Mesenchymal stem cell (in vitro differentiated cells and primary cell): ENCODE measurements at regions not wholly inside any gene's neighbourhood (a gene's known extent, or its start where the extent isn't known, plus 50 kb on each side); places are given as distances from the start of the nearest gene placed in this dataset.
A peak's percentile ranks its signal among the peaks of the same experiment; 100 is the strongest.

Experiments used
- DNase-seq: peaks from one replicate; pipeline ENCODE4 v3.0.0-alpha.2; 2013
- H2AFZ ChIP-seq: one replicate; pipeline ENCODE4 v1.6.1; 2013; ENCODE audit warnings: low read depth, mild to moderate bottlenecking, control low read depth, inconsistent platforms, low read length, moderate library complexity
- H2AK5ac ChIP-seq: 2 replicates; pipeline ENCODE4 v1.6.1; 2013; ENCODE audit warnings: low read length, moderate library complexity, mild to moderate bottlenecking, inconsistent platforms; ENCODE audit not compliant: severe bottlenecking
- H2BK120ac ChIP-seq: one replicate; pipeline ENCODE4 v1.6.1; 2013; ENCODE audit warnings: low read depth, mild to moderate bottlenecking, inconsistent platforms, low read length, moderate library complexity
- H2BK12ac ChIP-seq, 2 experiments: one replicate each; pipeline ENCODE4 v1.6.1; 2013; ENCODE audit warnings: inconsistent platforms in 2 of 2, low read length in 2 of 2, mild to moderate bottlenecking in 2 of 2, moderate library complexity in 2 of 2, control low read depth in 1 of 2
- H2BK15ac ChIP-seq: one replicate; pipeline ENCODE4 v1.6.1; 2013; ENCODE audit warnings: mild to moderate bottlenecking, low read depth, inconsistent platforms; ENCODE audit not compliant: poor library complexity, severe bottlenecking
- H2BK5ac ChIP-seq: 2 replicates; pipeline ENCODE4 v1.6.1; 2013; ENCODE audit warnings: low read depth, mild to moderate bottlenecking, low read length, control low read depth, inconsistent platforms; ENCODE audit not compliant: poor library complexity, severe bottlenecking
- H3K14ac ChIP-seq, 2 experiments: one replicate each; pipeline ENCODE4 v1.6.1; 2013; ENCODE audit warnings: inconsistent platforms in 2 of 2, low read length in 2 of 2, control low read depth in 1 of 2, mild to moderate bottlenecking in 1 of 2, moderate library complexity in 1 of 2
- H3K18ac ChIP-seq, 2 experiments: one replicate each; pipeline ENCODE4 v1.6.1; 2013; ENCODE audit warnings: inconsistent platforms in 2 of 2, low read length in 2 of 2, control low read depth in 1 of 2, low read depth in 1 of 2, mild to moderate bottlenecking in 1 of 2
- H3K23ac ChIP-seq, 2 experiments: one replicate each; pipeline ENCODE4 v1.6.1; 2013; ENCODE audit warnings: inconsistent platforms in 2 of 2, low read length in 2 of 2, mild to moderate bottlenecking in 2 of 2, moderate library complexity in 2 of 2, control low read depth in 1 of 2
- H3K27ac ChIP-seq: 2 replicates; pipeline ENCODE4 v1.5.1; 2013; ENCODE audit warnings: mild to moderate bottlenecking, moderate library complexity, low read length, control low read depth, inconsistent platforms; ENCODE audit not compliant: poor library complexity, severe bottlenecking
- H3K27me3 ChIP-seq, 2 experiments: 2 replicates each; pipeline versions ENCODE4 v1.6.1 to v1.7.0; 2013; ENCODE audit warnings: low read length in 2 of 2, mild to moderate bottlenecking in 2 of 2, moderate library complexity in 2 of 2, control low read depth in 1 of 2, inconsistent platforms in 1 of 2; ENCODE audit not compliant: control insufficient read depth in 1 of 2, insufficient read depth in 1 of 2
- H3K36me3 ChIP-seq, 2 experiments: 2 replicates each; pipeline versions ENCODE4 v1.6.1 to v1.7.0; 2013; ENCODE audit warnings: low read length in 2 of 2, control low read depth in 1 of 2, inconsistent platforms in 1 of 2, low read depth in 1 of 2, mild to moderate bottlenecking in 1 of 2; ENCODE audit not compliant: insufficient read depth in 2 of 2, control insufficient read depth in 1 of 2
- H3K4ac ChIP-seq, 2 experiments: one replicate each; pipeline ENCODE4 v1.6.1; 2013; ENCODE audit warnings: inconsistent platforms in 2 of 2, low read length in 2 of 2, mild to moderate bottlenecking in 2 of 2, moderate library complexity in 2 of 2, control low read depth in 1 of 2, low read depth in 1 of 2
- H3K4me1 ChIP-seq: 2 replicates; pipeline ENCODE4 v1.6.1; 2013; ENCODE audit warnings: low read depth, low read length, control low read depth; ENCODE audit not compliant: control insufficient read depth, insufficient read depth
- H3K4me2 ChIP-seq: 2 replicates; pipeline ENCODE4 v1.6.1; 2013; ENCODE audit warnings: low read length, mild to moderate bottlenecking, inconsistent platforms; ENCODE audit not compliant: poor library complexity, severe bottlenecking
- H3K4me3 ChIP-seq, 2 experiments: 2 replicates each; pipeline versions ENCODE4 v1.5.1 to v1.7.0; 2013; ENCODE audit warnings: low read length in 2 of 2, mild to moderate bottlenecking in 2 of 2, control low read depth in 1 of 2, low read depth in 1 of 2; ENCODE audit not compliant: insufficient read depth in 1 of 2
- H3K79me1 ChIP-seq: replicated peaks from 2 replicates; pipeline ENCODE4 v1.6.1; 2013; ENCODE audit warnings: mild to moderate bottlenecking, control low read depth, low read length, inconsistent platforms; ENCODE audit not compliant: poor library complexity, severe bottlenecking
- H3K9ac ChIP-seq: 2 replicates; pipeline ENCODE4 v1.7.0; 2013; ENCODE audit warnings: mild to moderate bottlenecking, low read length, moderate library complexity
- H3K9me3 ChIP-seq: 2 replicates; pipeline ENCODE4 v1.7.0; 2013; ENCODE audit warnings: mild to moderate bottlenecking, low read length; ENCODE audit not compliant: control insufficient read depth
- H4K8ac ChIP-seq: one replicate; pipeline ENCODE4 v1.6.1; 2013; ENCODE audit warnings: inconsistent platforms, mild to moderate bottlenecking, low read length, moderate library complexity
- H4K91ac ChIP-seq: one replicate; pipeline ENCODE4 v1.6.1; 2013; ENCODE audit warnings: mild to moderate bottlenecking, low read length, inconsistent platforms
- WGBS: methylation state at CpG from one replicate; pipeline ENCODE4 v1.1.7; 2013; ENCODE audit warnings: mixed read lengths; 5-methylcytosine and 5-hydroxymethylcytosine counted together

DNA sequence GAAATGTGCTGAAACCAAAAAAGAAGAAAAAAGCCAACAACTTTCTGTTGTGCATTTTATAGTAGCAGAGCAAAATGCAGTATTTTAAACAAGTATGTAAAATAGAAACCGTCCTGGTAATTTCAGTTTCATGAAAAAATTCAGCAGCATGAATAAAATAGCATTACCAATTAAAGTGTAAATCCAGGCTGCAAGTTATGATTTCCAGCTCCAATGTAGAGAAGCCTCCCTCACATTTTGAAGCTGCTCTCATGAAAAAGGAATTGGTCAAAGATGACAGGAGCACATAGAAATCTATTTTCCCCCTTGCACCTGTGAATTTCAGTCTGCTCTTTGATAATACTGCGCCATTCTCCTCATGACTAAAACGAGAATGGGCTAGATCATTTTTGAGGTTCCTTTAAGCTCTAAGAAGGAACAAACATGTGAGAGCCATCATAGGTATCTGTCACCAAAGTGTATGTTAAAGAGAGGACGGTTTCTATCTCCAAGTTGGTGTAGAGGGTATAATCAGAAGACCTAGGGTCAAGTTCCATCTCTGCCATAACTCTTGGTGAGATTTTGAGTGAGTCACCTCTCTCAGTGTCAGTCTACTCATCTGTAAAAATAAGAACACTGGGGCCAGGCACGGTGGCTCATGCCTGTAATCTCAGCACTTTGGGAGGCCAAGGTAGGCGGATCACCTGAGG is 107.5 kb downstream of the MTPAP start:
- Histone ChIP-seq H3K4ac (no peak overlapping the region), H3K27me3 (no peaks in the 10 kb centered on the region), H3K23ac (no peak overlapping the region), H3K79me1 (no peaks in the 10 kb centered on the region), H3K27ac (no peak overlapping the region), H2AFZ (no peak overlapping the region), H4K8ac (no peak overlapping the region), H3K9me3 (no peaks in the 10 kb centered on the region), H2BK120ac (no peak overlapping the region), H3K9ac (no peak overlapping the region), H3K36me3 (no peaks in the 10 kb centered on the region), H2BK15ac (no peak overlapping the region), H2BK5ac (no peak overlapping the region), H3K4me3 (no peak overlapping the region), H3K4me1 (no peaks in the 10 kb centered on the region), H3K18ac (no peak overlapping the region), H2BK12ac (no peak overlapping the region), H4K91ac (no peak overlapping the region), H2AK5ac (no peak overlapping the region), H3K4me2 (no peak overlapping the region), H3K14ac (no peak overlapping the region)
- WGBS: 73% methylated on average over 6 of the region's 6 CpGs
- DNase-seq: peak; percentile 7

DNA sequence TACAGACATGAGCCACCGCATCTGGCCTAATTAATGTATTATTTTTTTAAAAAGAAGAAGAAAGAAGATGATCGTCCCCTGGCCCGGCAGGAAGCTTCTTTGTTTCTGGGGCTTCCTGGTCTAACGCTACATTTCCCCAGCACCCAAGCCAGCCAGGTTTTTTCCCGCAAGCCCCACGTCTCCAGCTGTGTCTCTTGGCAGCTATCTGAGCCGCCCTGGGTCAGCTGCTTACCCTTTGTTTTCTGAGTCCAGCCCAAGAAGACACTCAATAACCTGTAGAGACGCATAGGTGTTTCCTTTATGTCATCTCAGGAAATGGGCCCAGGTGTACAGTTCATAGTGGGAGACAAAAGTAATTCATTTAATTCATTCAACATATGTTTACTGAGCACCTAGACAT is 110.2 kb downstream of the MTPAP start:
- H3K27me3 ChIP-seq: no peaks in the 10 kb centered on the region
- 94% methylated on average over 7 of the region's 8 CpGs for WGBS
- no peak overlapping the region for H3K9ac ChIP-seq
- no peak overlapping the region for H2AFZ ChIP-seq
- H2BK120ac ChIP-seq: no peak overlapping the region
- no peak overlapping the region for H3K18ac ChIP-seq
- no peak overlapping the region for H2BK15ac ChIP-seq
- no peak overlapping the region for H3K4me3 ChIP-seq
- H3K4me1 ChIP-seq: no peaks in the 10 kb centered on the region
- H2BK5ac ChIP-seq: no peak overlapping the region
- H3K27ac ChIP-seq: no peak overlapping the region
- no peak for DNase-seq
- H4K91ac ChIP-seq: no peak overlapping the region
- H3K9me3 ChIP-seq: no peaks in the 10 kb centered on the region
- H2AK5ac ChIP-seq: no peak overlapping the region
- H3K14ac ChIP-seq: no peak overlapping the region
- no peaks in the 10 kb centered on the region for H3K36me3 ChIP-seq
- H2BK12ac ChIP-seq: no peak overlapping the region
- H4K8ac ChIP-seq: no peak overlapping the region
- H3K79me1 ChIP-seq: no peaks in the 10 kb centered on the region
- H3K23ac ChIP-seq: no peak overlapping the region
- H3K4me2 ChIP-seq: no peak overlapping the region
- no peak overlapping the region for H3K4ac ChIP-seq

DNA sequence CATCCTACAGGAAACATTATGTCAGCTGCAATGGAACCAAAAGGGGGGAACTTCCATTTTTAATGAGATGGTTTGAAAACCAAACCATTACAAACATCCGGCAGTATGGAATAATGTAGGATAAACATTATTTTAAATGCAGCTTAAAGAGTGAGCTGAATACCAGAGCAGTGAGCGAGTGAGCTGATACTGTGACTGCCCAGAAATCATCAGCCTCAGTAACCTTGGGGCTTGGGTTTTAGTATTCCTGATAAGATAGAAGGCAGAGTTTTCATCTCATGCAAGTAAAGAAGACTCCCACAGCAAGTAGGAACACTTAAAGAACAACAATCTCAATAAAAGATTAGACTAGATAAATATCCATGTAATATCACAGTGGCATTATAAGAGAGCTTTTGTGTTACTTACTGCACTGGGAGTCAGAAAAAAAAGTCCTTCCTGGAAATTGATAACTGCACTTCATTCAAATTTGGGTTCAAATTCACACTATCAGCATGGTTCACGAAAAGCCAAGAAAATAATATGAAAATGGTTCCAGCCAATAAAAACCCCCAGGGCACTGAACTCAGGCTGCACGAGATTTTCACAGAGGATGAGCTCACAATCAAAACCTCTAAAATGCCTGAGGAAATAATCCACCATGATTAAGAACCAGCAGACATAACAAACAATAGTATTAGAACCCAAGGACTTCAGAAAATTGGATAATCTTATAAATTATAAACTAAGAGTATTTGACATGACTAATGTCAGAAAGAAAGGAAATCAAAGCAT is 115.7 kb downstream of the MTPAP start:
- Histone ChIP-seq H3K4me1 (peaks cover 3% of the 10 kb centered on the region), H3K4ac (no peak overlapping the region), H2BK120ac (no peak overlapping the region), H3K9ac (no peak overlapping the region), H3K79me1 (no peaks in the 10 kb centered on the region), H4K8ac (no peak overlapping the region), H2AK5ac (no peak overlapping the region), H3K36me3 (no peaks in the 10 kb centered on the region), H2BK5ac (no peak overlapping the region), H4K91ac (no peak overlapping the region), H2AFZ (no peak overlapping the region), H3K4me3 (no peak overlapping the region), H3K27me3 (no peaks in the 10 kb centered on the region), H2BK15ac (no peak overlapping the region), H3K9me3 (no peaks in the 10 kb centered on the region), H3K4me2 (no peak overlapping the region), H3K14ac (no peak overlapping the region), H2BK12ac (no peak overlapping the region), H3K23ac (no peak overlapping the region), H3K18ac (no peak overlapping the region), H3K27ac (no peak overlapping the region)
- 67% methylated on average over 3 of the region's 4 CpGs for WGBS
- peak; percentile 10 for DNase-seq

DNA sequence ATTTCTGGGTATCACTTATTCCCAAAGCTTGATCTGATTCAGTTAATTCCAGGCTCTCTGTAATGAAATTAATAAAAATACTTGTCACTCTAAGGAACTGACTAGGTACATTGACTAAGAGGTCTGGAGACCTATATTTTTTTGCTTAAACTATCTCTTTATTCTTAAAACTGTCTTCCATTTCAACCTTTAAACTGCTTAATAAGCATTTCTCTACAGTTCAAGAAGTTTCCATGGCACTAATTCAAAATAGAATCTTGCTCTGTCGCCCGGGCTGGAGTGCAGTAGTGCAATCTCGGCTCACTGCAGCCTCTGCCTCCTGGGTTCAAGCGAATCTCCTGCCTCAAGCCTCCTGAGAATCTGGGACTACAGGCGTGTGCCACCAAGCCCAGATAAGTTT is 117.4 kb downstream of the MTPAP start:
- WGBS: 96% methylated on average over 5 of the region's 5 CpGs

More for the DNA sequence above, 117.4 kb downstream of the MTPAP start:
- H2BK5ac ChIP-seq: no peak overlapping the region
- H3K4me1 ChIP-seq: peaks cover 3% of the 10 kb centered on the region
- H2BK15ac ChIP-seq: no peak overlapping the region
- H3K4me3 ChIP-seq: no peak overlapping the region
- H2BK120ac ChIP-seq: no peak overlapping the region
- no peak overlapping the region for H3K27ac ChIP-seq
- no peak overlapping the region for H2AK5ac ChIP-seq
- H3K36me3 ChIP-seq: no peaks in the 10 kb centered on the region
- H3K9me3 ChIP-seq: no peaks in the 10 kb centered on the region
- H2AFZ ChIP-seq: no peak overlapping the region
- no peak overlapping the region for H4K91ac ChIP-seq
- no peak overlapping the region for H2BK12ac ChIP-seq
- no peak overlapping the region for H3K14ac ChIP-seq
- H3K18ac ChIP-seq: no peak overlapping the region
- H4K8ac ChIP-seq: no peak overlapping the region
- H3K9ac ChIP-seq: no peak overlapping the region
- H3K4me2 ChIP-seq: no peak overlapping the region
- DNase-seq: no peak
- no peaks in the 10 kb centered on the region for H3K79me1 ChIP-seq
- no peak overlapping the region for H3K4ac ChIP-seq
- no peaks in the 10 kb centered on the region for H3K27me3 ChIP-seq
- H3K23ac ChIP-seq: no peak overlapping the region
